ENCODE measurements at regions not wholly inside any gene's neighbourhood (a gene's known extent, or its start where the extent isn't known, plus 50 kb on each side); places are given as distances from the start of the nearest gene placed in this dataset.

GRCh38 chr3:177978946-177979345 lies 557.3 kb upstream of the KCNMB2 start:
- no peak for DNase-seq (ENCODE audit: low spot score)
- ChIA-PET CTCF (no interaction called here), POLR2A (ENCODE audit: low non-redundant PET) (no interaction called here)
- no peak overlapping the region for H3K27ac ChIP-seq
- TF ChIP-seq CTCF (conservative IDR thresholded peaks at IDR 0.05; ENCODE audit: low read depth), result no peak

- POLR2A ChIA-PET (ENCODE audit: low non-redundant PET), result no interaction called here
- CTCF ChIA-PET, result no interaction called here
- no peak for DNase-seq (ENCODE audit: low spot score)
- no peak overlapping the region for H3K27ac ChIP-seq
- TF ChIP-seq CTCF (conservative IDR thresholded peaks at IDR 0.05; ENCODE audit: low read depth), result no peak
These were observed 556.5 kb upstream of the KCNMB2 start for GRCh38 chr3:177979703-177980102.

- POLR2A ChIA-PET (ENCODE audit: low non-redundant PET), result no interaction called here
- DNase-seq (ENCODE audit: low spot score), result no peak
- H3K27ac ChIP-seq, result no peak overlapping the region
- no peak for TF ChIP-seq CTCF (conservative IDR thresholded peaks at IDR 0.05; ENCODE audit: low read depth)
- CTCF ChIA-PET, result no interaction called here
These were observed 554.7 kb upstream of the KCNMB2 start for GRCh38 chr3:177981576-177981975.

GRCh38 chr3:177982034-177982433 lies 554.2 kb upstream of the KCNMB2 start:
- CTCF ChIA-PET, result no interaction called here
- no peak for DNase-seq (ENCODE audit: low spot score)
- no peak overlapping the region for H3K27ac ChIP-seq
- no peak for TF ChIP-seq CTCF (conservative IDR thresholded peaks at IDR 0.05; ENCODE audit: low read depth)
- POLR2A ChIA-PET (ENCODE audit: low non-redundant PET), result no interaction called here

GRCh38 chr3:177983320-177983719 lies 552.9 kb upstream of the KCNMB2 start:
- DNase-seq (ENCODE audit: low spot score), result no peak
- no peak overlapping the region for H3K27ac ChIP-seq
- no peak for TF ChIP-seq CTCF (conservative IDR thresholded peaks at IDR 0.05; ENCODE audit: low read depth)
- ChIA-PET CTCF (interaction anchor here (0.6 kb wide), 1 partner anchor 385 kb away, joined by 5 read pairs; no protein-coding TSS in a partner anchor), POLR2A (ENCODE audit: low non-redundant PET) (no interaction called here)

- no peak overlapping the region for H3K27ac ChIP-seq
- ChIA-PET POLR2A (ENCODE audit: low non-redundant PET) (interaction anchor here (0.5 kb wide), 1 partner anchor 251 kb away, joined by 3 read pairs; no protein-coding TSS in a partner anchor), CTCF (interaction anchor here (0.5 kb wide), 1 partner anchor 7 kb away, joined by 3 read pairs; no protein-coding TSS in a partner anchor)
- no peak for TF ChIP-seq CTCF (conservative IDR thresholded peaks at IDR 0.05; ENCODE audit: low read depth)
- no peak for DNase-seq (ENCODE audit: low spot score)
These were observed 543.0 kb upstream of the KCNMB2 start for GRCh38 chr3:177992993-177993970.

All from RWPE1 (cell line).